LHCN-M2 (cell line): ENCODE measurements at regions not wholly inside any gene's neighbourhood (a gene's known extent, or its start where the extent isn't known, plus 50 kb on each side); places are given as distances from the start of the nearest gene placed in this dataset.

Experiments used
- DNase-seq: peaks from one replicate; pipeline ENCODE4 v3.0.0-alpha.2; 2012; ENCODE audit warnings: low read depth

DNA sequence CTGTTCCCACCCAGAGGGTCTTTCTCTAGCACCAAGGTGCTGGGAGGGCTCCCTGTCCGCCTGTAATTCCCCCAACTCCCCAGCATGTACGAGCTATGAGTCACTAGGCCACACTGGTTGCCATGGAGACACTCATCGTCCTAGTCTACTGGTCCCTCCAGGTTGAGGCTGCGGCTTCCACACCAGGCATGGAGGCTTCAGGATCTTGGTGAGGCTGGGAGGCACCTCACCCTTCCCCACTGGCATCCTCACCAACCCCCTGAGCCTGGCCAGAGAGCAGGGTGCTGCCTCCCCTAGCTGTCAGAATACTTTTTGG is 75.6 kb upstream of the KAZN start:
- DNase-seq = peak; percentile 62

DNA sequence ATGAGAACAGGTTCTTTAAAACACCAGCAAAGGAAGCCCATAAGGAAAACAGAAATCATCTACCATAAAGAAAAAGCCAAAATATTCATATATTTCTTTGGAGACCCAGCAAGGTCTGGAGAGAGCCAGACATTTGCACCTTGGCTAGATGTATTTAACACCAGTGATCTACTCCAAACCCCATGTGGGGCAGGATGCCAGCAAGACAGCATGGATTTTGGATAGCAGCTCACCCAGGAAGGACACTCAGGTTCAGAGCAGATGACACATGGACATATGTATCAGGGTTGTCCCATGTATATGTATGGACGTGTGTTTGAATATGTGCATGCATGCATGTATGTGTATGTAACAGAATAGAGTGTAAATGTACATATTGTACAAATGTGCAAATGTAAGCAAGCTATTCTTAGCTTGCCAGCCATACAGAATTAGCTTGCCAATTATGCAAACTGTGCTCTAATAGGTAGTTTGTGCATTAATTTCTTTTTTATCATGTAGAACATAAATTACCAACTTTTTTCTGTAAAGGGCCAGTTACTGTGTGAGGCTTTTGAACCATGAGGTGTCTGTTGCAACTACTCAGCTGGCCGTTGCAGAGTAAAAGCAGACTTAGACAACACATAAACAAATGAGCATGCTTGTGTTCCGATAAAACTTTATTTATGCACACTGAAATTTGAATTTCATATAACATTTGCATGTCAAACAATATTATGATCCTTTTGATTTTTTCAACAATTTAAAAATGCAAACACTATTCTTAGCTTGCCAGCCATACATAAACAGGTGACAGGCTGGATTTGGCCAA is 73.5 kb upstream of the KAZN start:
- no peak for DNase-seq

DNA sequence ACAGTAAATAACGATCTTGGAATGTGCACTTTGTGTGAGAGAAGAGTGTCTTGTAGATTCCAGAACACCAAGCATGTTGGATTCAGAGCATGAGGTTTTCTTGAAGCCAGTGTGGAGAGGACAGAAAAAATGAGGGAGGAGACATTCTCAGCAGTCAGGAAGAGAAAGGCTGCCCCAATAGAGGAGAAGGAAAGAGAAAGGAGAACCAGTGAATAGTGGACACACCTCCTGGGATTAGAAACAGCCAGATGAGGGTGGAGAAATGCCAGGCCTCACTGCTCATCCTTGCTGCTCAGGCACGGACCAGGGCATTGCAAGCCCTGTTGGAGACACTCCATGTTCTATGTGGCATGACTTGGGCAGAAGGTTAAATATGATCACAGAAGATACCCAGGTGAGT is 69.0 kb upstream of the KAZN start:
- DNase-seq = no peak

DNA sequence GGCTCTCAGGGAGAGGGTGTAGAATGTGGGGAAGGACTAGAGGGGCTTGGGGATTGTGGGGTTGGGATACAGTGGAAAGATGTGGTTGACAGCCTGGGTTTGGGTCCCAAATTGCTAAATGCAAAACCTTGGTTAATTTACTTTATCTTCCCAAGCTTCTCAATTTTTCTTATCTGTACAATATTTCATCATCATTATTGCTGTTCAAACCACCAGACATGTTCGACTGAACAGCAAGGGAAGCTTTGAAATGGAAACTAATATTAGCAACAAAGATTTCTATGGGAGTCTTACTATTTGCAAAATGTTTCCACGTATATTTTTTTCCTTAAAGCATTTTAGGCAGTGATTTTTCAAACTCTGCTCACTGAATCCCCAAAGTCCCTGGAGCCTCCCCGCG is 67.0 kb upstream of the KAZN start:
- no peak for DNase-seq

DNA sequence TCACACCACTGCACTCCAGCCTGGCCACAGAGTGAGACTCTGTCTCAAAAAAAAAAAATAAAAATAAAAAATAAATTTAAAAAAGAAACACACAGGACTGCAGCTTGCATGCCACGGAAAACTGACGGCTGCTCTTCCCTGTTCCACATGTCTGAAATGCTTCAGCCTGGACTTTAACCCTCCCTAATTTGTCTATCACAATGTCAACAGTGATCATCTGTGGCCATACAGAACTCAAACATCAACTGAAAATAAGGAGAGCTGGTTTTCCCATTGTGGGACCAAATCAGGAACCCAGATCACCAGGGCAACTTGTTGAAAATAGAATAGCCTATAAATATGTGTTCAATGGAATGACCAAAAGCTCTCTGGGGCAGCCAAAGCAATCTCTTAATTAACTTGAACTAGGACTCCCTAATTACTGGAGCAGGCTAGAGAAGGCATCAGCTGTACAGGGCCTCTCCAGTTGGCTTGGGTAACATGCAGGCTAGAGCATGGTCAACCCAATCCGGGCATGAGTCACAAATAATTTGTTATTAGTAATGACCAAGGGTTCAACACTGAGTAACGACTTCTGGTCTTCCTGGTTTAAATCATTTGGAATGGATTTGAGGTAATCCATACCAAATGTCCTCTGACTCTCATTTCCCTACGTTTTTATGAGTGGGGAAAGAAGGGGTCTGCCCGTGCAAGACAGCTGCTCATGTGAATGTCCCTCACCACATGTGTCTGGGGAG is 62.7 kb upstream of the KAZN start:
- DNase-seq = no peak

DNA sequence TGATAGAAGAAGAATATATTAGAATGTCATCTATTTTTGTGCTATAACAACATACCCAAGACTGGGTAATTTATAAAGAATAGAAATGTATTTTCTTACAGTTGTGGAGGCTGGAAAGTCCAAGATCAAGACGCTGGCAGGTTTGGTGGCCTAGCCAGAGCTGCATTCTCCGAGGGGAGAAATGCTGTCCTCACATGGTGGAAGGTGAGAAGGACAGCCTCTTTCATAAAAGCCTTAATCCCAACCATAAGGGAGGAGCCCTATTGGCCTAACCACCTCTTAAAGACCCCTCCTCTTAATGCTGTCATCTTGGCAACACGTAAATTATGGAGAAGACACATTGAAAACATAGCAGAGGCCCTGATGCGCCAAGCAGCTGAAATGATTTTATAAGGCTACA is 60.1 kb upstream of the KAZN start:
- DNase-seq = no peak

DNA sequence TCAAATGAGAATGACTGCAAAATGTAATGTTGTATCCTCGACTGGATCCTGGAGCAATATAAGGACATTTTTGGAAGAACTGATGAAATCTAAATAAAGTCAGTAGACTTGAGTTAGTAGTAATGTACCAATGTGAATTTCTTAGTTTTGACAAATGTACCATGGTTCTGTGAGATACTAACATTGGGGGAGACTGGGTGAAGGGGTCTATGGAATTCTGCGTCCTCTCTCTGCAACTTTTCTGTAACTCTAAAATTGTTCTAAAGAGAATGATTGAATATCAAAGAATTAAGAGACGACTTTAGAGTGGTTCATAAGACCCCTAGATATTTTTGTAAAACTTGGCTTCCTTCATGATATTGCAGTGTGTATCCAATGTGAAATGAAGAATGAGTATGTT is 59.2 kb upstream of the KAZN start:
- DNase-seq = no peak

DNA sequence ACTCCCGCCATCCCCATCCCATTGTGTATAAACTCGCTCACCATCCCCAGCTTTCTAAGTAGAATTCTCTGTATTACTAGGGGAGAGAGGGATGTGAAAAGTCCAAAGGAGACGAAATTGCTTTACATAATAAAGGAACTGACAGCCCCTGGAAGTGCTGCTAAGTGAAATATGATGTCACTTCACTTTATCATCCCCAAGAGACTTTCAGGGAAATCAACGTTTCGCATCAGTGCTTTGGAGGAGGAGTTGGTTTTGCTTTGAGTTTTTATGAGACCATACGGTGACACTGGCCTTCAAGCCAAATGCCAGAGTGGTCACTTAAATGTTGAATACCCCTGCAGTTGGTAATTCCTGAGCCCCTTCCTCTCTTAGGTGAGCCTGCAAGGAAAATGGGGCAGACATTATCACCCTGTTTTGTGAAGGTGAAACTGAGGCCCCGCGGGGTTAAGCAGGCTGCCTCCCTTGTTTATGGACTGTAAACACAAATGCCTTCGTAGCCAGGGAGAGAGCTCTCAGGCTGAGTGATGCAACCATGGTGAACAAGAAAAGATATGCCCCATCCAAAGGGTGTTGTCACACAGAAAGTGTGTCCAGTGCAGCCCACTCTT is 58.4 kb upstream of the KAZN start:
- no peak for DNase-seq

DNA sequence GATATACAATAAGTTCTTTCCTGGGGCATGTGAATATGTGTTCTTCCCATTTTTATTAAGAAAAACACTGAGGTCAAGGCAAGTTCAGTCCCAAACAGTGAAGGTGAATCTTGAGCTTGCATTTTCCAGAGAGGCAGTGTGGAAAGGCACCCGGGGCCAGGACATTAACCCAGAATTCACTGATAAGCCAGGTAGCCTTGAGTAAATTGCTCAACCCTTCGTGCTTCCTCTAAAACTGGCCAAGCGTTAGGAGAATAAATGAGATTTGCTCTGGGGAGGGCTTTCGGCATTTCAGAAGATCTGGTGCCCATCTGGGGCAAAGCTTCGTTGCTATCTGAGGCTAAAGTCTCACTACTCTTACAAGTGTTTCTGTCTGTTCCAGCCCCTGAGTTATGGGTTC is 57.1 kb upstream of the KAZN start:
- DNase-seq = no peak

DNA sequence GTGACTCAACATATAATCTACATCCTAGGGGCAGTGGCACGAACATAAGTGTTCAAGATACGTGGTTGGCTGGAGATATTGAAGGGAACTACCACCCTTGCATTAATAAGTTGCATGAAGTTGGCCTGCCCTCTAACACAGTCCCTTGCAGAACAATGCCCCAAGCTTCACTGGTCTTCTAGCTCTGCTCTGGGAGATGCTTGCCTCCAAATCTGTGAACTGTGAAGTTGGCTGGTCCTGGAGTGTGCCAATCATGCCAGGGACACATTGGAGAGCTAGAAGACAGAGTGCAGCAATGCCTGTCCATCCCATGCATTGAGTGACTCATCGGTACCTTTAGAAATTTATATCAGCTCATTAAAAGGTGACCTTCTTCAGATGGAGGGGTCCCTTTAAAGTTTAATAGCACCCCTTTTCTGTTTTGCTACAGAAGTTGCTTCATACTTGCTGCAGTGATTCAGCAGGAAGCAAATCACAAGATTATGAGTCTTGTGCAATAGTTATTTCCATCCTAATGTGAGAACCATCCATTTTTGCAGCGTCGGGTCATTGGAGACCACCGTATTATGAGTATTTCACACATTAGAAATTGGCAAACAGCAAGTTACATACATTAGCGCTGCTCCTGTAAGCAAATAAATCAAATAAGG is 55.2 kb upstream of the KAZN start:
- peak; percentile 45 for DNase-seq

DNA sequence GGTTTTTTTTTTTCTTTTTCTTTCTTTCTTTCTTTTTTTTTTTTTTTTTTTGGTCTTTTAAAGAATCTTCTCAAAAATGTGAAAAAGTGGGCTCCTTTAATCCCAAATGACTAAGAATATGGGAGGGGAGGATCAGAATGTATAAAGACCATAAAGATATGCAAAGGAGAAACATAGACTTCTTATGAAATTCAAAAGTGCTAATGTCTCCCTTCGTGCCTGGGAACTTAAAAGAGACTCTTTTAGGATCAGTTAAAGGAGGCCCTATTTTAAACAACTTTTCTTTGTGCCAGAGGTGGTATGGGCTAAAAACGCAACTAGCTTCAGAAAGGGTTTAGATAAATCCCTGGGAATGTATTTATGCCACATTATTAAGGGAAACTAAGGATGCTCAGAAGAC is 54.2 kb upstream of the KAZN start:
- no peak for DNase-seq

DNA sequence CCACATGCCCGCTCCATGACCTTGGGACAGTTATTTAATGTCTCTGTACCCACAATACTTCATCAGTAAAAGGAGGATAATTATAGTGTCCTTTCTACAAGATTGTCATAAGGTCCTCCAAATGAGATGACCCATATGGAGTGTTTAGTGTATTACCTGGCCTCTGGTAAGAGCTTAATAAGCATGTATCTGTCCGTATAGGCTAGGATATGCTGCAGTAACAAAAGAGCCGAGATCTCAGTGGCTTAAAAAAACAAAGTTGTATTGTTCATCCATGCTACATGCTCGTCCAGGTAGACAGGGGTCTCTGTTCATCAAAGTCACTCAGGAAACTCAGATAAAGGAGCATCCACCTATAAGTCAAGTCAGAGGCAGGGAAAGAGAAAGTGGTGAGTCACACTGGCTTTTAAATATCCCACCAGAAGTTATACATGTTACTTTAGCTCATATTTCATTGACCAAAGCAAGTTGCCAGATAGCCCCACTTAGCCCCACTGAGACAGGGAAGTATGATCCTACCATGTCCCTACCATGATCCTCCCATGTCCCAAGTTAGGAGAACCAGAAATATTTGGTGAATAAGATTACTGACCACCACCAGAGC is 53.0 kb upstream of the KAZN start:
- no peak for DNase-seq

DNA sequence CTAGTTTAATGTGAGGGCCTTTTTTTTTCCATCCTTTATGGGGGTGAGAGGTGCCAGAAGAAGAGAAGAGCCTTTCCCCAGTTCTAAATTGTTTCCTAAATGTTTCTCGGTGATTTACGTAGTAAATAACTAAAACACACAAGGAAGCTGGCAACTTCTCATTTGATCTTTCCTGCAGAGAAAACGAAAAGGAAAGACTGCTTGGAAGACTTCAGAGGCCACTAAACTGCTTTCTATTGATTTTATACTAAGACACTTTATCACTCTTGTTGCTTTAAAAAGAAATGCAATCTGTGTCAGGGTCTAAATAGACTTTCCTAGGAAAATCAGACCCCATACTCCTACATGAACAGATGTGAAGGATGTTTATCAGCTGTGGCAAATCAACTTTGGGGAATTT is 52.1 kb upstream of the KAZN start:
- DNase-seq = no peak
